ENCODE measurements at regions not wholly inside any gene's neighbourhood (a gene's known extent, or its start where the extent isn't known, plus 50 kb on each side); places are given as distances from the start of the nearest gene placed in this dataset.

DNA sequence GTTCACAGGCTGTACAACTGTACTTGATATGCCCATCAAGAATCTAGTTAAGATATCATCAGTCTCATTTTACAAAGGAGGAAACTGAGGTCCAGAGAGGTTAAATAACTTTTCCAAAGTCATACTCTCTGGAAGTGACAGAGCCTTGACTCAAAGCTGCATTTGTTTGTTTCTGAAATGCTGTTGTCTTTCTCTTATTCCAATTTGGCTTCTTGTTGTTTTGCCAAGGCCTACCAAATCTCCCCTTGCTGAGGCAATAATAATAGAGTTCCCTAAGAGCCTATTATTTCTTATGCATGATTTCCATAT is 79.8 kb upstream of the C12orf71 start:
- ChIA-PET POLR2A (ENCODE audit: partially characterized antibody) (no interaction called here), CTCF (ENCODE audit: partially characterized antibody) (no interaction called here)
- H2BK5ac ChIP-seq (ENCODE audit: low read depth, low read length): no peak overlapping the region
- H3K36me3 ChIP-seq (ENCODE audit: control insufficient read depth in 2 of 4, insufficient read depth in 4 of 4, low read length in 3 of 4): no peaks in the 10 kb centered on the region
- no peak for DNase-seq (ENCODE audit: low read depth in 1 of 2, low spot score in 2 of 2)
- no peaks in the 10 kb centered on the region for H3K79me1 ChIP-seq (ENCODE audit: low read depth, low read length)
- no peaks in the 10 kb centered on the region; a peak in 1 of 4 replicates for H3K9me3 ChIP-seq (ENCODE audit: insufficient read depth in 2 of 2, low read depth in 1 of 2, low read length in 1 of 2)
- H3K23ac ChIP-seq (ENCODE audit: insufficient read length): no peak overlapping the region
- no peak overlapping the region for H2BK15ac ChIP-seq (ENCODE audit: low read length)
- no peaks in the 10 kb centered on the region for H3K79me2 ChIP-seq (ENCODE audit: control insufficient read depth in 1 of 2, insufficient read depth in 2 of 2, low read length in 2 of 2)
- no peak overlapping the region for H2BK12ac ChIP-seq (ENCODE audit: low read depth, low read length)
- H3K14ac ChIP-seq (ENCODE audit: insufficient read length): no peak overlapping the region
- no peak overlapping the region for H4K8ac ChIP-seq (ENCODE audit: extremely low read depth, insufficient read depth, low read length)
- no peak overlapping the region for H2AK5ac ChIP-seq (ENCODE audit: low read depth, low read length)
- H3K23me2 ChIP-seq (ENCODE audit: low read depth, low read length): no peaks in the 10 kb centered on the region
- FAIRE-seq: no peak
- no peaks in the 10 kb centered on the region for H4K20me1 ChIP-seq (replicated peaks in 1 of 2; ENCODE audit: control insufficient read depth in 1 of 2, insufficient read depth in 2 of 2, low read length in 2 of 2)
- TF ChIP-seq SRF (IDR thresholded peaks at IDR 0.05; ENCODE audit: low read depth, low read length) (no peak), SP4 (IDR thresholded peaks at IDR 0.05; ENCODE audit: low read length) (no peak), CEBPB (IDR thresholded peaks at IDR 0.05; ENCODE audit: low read depth, low read length) (no peak), FOSL1 (IDR thresholded peaks at IDR 0.05; ENCODE audit: insufficient read depth, low read depth, low read length) (no peak), EGR1 (IDR thresholded peaks at IDR 0.05; ENCODE audit: borderline replicate concordance, low read depth, low read length) (no peak), SAP30 (IDR thresholded peaks at IDR 0.05; ENCODE audit: insufficient read depth, insufficient replicate concordance, low read length) (no peak), NRF1 (IDR thresholded peaks at IDR 0.05; ENCODE audit: low read depth, low read length) (no peak), KDM4A (IDR thresholded peaks at IDR 0.05; ENCODE audit: low read depth, low read length, severe bottlenecking) (no peak), YY1 (IDR thresholded peaks at IDR 0.05; ENCODE audit: low read depth, low read length) (no peak), POLR2AphosphoS5 (IDR thresholded peaks at IDR 0.05; ENCODE audit: low read depth, low read length) (no peak)
- TF ChIP-seq, protein P1, sequence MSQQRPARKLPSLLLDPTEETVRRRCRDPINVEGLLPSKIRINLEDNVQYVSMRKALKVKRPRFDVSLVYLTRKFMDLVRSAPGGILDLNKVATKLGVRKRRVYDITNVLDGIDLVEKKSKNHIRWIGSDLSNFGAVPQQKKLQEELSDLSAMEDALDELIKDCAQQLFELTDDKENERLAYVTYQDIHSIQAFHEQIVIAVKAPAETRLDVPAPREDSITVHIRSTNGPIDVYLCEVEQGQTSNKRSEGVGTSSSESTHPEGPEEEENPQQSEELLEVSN (IDR thresholded peaks at IDR 0.05): no peak
- TF ChIP-seq, protein P2, sequence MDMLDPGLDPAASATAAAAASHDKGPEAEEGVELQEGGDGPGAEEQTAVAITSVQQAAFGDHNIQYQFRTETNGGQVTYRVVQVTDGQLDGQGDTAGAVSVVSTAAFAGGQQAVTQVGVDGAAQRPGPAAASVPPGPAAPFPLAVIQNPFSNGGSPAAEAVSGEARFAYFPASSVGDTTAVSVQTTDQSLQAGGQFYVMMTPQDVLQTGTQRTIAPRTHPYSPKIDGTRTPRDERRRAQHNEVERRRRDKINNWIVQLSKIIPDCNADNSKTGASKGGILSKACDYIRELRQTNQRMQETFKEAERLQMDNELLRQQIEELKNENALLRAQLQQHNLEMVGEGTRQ (IDR thresholded peaks at IDR 0.05; ENCODE audit: low read length): no peak
- H3K18ac ChIP-seq (ENCODE audit: extremely low read depth, low read length): no peak overlapping the region
- peaks cover 0 to 6% (median 0%) of the 10 kb centered on the region in 4 experiments; a peak in 4 of 7 replicates for H3K4me1 ChIP-seq (replicated peaks in 1 of 4; ENCODE audit: control insufficient read depth in 3 of 4, insufficient read depth in 4 of 4, low read length in 3 of 4)
- no peak overlapping the region for H3K27ac ChIP-seq (ENCODE audit: low read depth, low read length)
- no peak overlapping the region for H3K9ac ChIP-seq (replicated peaks in 1 of 4; ENCODE audit: extremely low read depth in 1 of 4, low read depth in 3 of 4, low read length in 3 of 4)
- no peak overlapping the region for H3K4me2 ChIP-seq (ENCODE audit: insufficient read depth in 1 of 2, low read depth in 2 of 2, low read length in 2 of 2)
- H2AFZ ChIP-seq (ENCODE audit: low read length): no peak overlapping the region
- no peak overlapping the region for H3K56ac ChIP-seq (replicated peaks; ENCODE audit: insufficient read length, low read depth, low read length)
- H2BK120ac ChIP-seq (replicated peaks; ENCODE audit: low read depth, low read length): no peak overlapping the region
- no peak overlapping the region for H2BK20ac ChIP-seq (ENCODE audit: low read length)
- H3K4me3 ChIP-seq (ENCODE audit: extremely low read depth in 1 of 4, insufficient read depth in 2 of 4, low read depth in 3 of 4, low read length in 4 of 4): no peak overlapping the region
- no peaks in the 10 kb centered on the region for H3K27me3 ChIP-seq (replicated peaks in 1 of 4; ENCODE audit: control insufficient read depth in 3 of 4, extremely low read depth in 1 of 4, insufficient read depth in 3 of 4, low read length in 3 of 4)
- no peak overlapping the region for H3K4ac ChIP-seq (replicated peaks; ENCODE audit: insufficient read length, low read depth, low read length)
- H4K91ac ChIP-seq (replicated peaks; ENCODE audit: insufficient read length, low read length): no peak overlapping the region
- H4K5ac ChIP-seq (ENCODE audit: insufficient read length, low read depth, low read length): no peak overlapping the region

Measured in H1 (cell line).